K562 (cell line): ENCODE measurements at regions not wholly inside any gene's neighbourhood (a gene's known extent, or its start where the extent isn't known, plus 50 kb on each side); places are given as distances from the start of the nearest gene placed in this dataset.

Source experiments
- ATAC-seq: fragments of 200-7000 bp; cut with Tn5 transposase; 3 replicates; pipeline ENCODE4 v1.9.1; 2020; ENCODE audit warnings: moderate library complexity
- BruUV-seq: library from RNA; stranded (reverse); fragments of 400-500 nt; replicated peaks from 2 replicates; lab custom pipeline; 2021; lab: Mats Ljungman, UMichigan
- CTCF ChIA-PET: fragments of 300-600 bp; formaldehyde crosslinking; extraction: SDS; loops from one replicate; lab custom pipeline; 2021; ENCODE audit warnings: low intra/inter-chr PET ratio; lab: Yijun Ruan, JAX
- POLR2A ChIA-PET: fragments of 300-600, 350-650 bp; sonication (Branson Sonifier 250); formaldehyde crosslinking; extraction: SDS; loops from one replicate; lab custom pipeline; 2021; ENCODE audit warnings: antibody characterized with exemption, inconsistent platforms; lab: Yijun Ruan, JAX
- DNase-seq, 4 experiments: peaks; one replicate each; pipeline versions ENCODE4 v3.0.0 to v3.0.0-alpha.2; 2011 to 2018; ENCODE audit warnings: low spot score in 3 of 4, mixed read lengths in 3 of 4; ENCODE audit errors: extremely low read depth in 1 of 4
- FAIRE-seq: peaks from 2 replicates; lab custom pipeline; 2011; peaks lifted over from hg19 to GRCh38; lab: Jason Lieb, UNC
- H2AFZ ChIP-seq: 2 replicates; pipeline ENCODE4 v1.6.0; 2011; ENCODE audit warnings: low read depth, low read length, control low read depth, inconsistent platforms
- H3K27ac ChIP-seq: fragments of 200-600 bp; 3 replicates; pipeline ENCODE4 v1.8.0; 2011; ENCODE audit warnings: low read depth, mild to moderate bottlenecking, control low read depth, inconsistent platforms, low read length, moderate library complexity, mixed read lengths; ENCODE audit errors: extremely low read depth
- H3K27me3 ChIP-seq, 2 experiments: fragments of 300-600 bp in 1 of 2; 2 replicates in 1 of 2; 3 replicates in 1 of 2; pipeline versions ENCODE4 v1.6.0 to v1.8.0; 2011; ENCODE audit warnings: inconsistent platforms in 2 of 2, low read length in 2 of 2, mild to moderate bottlenecking in 1 of 2, mixed read lengths in 1 of 2, moderate library complexity in 1 of 2; ENCODE audit not compliant: control insufficient read depth in 2 of 2, insufficient read depth in 2 of 2
- H3K36me3 ChIP-seq: fragments of 300-600 bp; 3 replicates; pipeline ENCODE4 v1.8.0; 2011; ENCODE audit warnings: mild to moderate bottlenecking, low read length, inconsistent platforms; ENCODE audit not compliant: control insufficient read depth, insufficient read depth
- H3K4me1 ChIP-seq, 2 experiments: fragments of 200-600 bp in 1 of 2; replicated peaks in 1 of 2; 2 replicates in 1 of 2; 3 replicates in 1 of 2; pipeline versions ENCODE4 v1.5.1 to v1.8.0; 2011; ENCODE audit warnings: inconsistent platforms in 2 of 2, low read length in 2 of 2, mild to moderate bottlenecking in 1 of 2, mixed read lengths in 1 of 2, moderate library complexity in 1 of 2; ENCODE audit not compliant: control insufficient read depth in 2 of 2, insufficient read depth in 2 of 2
- H3K4me2 ChIP-seq: 2 replicates; pipeline ENCODE4 v1.6.1; 2011; ENCODE audit warnings: low read length, control low read depth, inconsistent platforms, mixed read lengths; ENCODE audit not compliant: insufficient read depth
- H3K4me3 ChIP-seq: fragments of 200-600 bp; sonication (generic), shearing (Covaris generic); 2 replicates; pipeline ENCODE4 v1.5.1; 2016; ENCODE audit warnings: control low read depth, inconsistent platforms
- H3K79me2 ChIP-seq: fragments of 200-600 bp; 3 replicates; pipeline ENCODE4 v1.8.0; 2011; ENCODE audit warnings: low read length, inconsistent platforms; ENCODE audit not compliant: control insufficient read depth, insufficient read depth
- H3K9ac ChIP-seq, 2 experiments: 2 replicates each; pipeline versions ENCODE4 v1.6.0 to v1.6.1; 2011; ENCODE audit warnings: low read depth in 2 of 2, low read length in 2 of 2, control low read depth in 1 of 2, inconsistent platforms in 1 of 2, mild to moderate bottlenecking in 1 of 2, mixed read lengths in 1 of 2; ENCODE audit not compliant: insufficient read depth in 1 of 2
- H3K9me1 ChIP-seq: one replicate; pipeline ENCODE4 v1.6.0; 2011; ENCODE audit warnings: inconsistent platforms, mild to moderate bottlenecking, low read length, moderate library complexity; ENCODE audit not compliant: control insufficient read depth, insufficient read depth
- H3K9me3 ChIP-seq: replicated peaks from 2 replicates; pipeline ENCODE4 v1.5.1; 2011; ENCODE audit warnings: low read depth, low read length, inconsistent platforms; ENCODE audit not compliant: control insufficient read depth, insufficient read depth
- H4K20me1 ChIP-seq: replicated peaks from 2 replicates; pipeline ENCODE4 v1.6.1; 2011; ENCODE audit warnings: low read length, inconsistent platforms, mixed read lengths; ENCODE audit not compliant: control insufficient read depth, insufficient read depth
- ATF7 ChIP-seq: fragments of 450-650 bp; IDR thresholded peaks from 2 replicates; pipeline ENCODE4 v1.7.1; 2014; ENCODE audit warnings: mild to moderate bottlenecking, moderate library complexity
- CBX1 ChIP-seq: sonication (generic); IDR thresholded peaks from 2 replicates; pipeline ENCODE4 v1.6.1; 2016; ENCODE audit warnings: antibody characterized with exemption, low read depth, mild to moderate bottlenecking
- ELF4 ChIP-seq: fragments of 450-650 bp; formaldehyde crosslinking; IDR thresholded peaks from 2 replicates; pipeline ENCODE4 v1.4.0; 2022; ENCODE audit warnings: missing genetic modification characterization
- HMBOX1 ChIP-seq: sonication (generic); IDR thresholded peaks from 2 replicates; pipeline ENCODE4 v1.6.1; 2016
- HMGN3 ChIP-seq: IDR thresholded peaks from 2 replicates; pipeline ENCODE4 v1.6.1; 2011; ENCODE audit warnings: borderline replicate concordance, low read depth, mild to moderate bottlenecking, mixed read lengths, low read length; ENCODE audit not compliant: insufficient read length; ENCODE audit errors: extremely low read depth
- HNRNPLL ChIP-seq: fragments of 200-400 bp; formaldehyde crosslinking; IDR thresholded peaks from 2 replicates; pipeline ENCODE4 v1.6.1; 2017; ENCODE audit warnings: low read length, low read depth, mild to moderate bottlenecking; ENCODE audit not compliant: poor library complexity, severe bottlenecking
- KLF16 ChIP-seq: IDR thresholded peaks from 2 replicates; pipeline ENCODE4 v1.6.1; 2016; ENCODE audit warnings: antibody characterized with exemption
- L3MBTL2 ChIP-seq: fragments of 450-650 bp; IDR thresholded peaks from 2 replicates; pipeline ENCODE4 v1.6.1; 2016; ENCODE audit warnings: mild to moderate bottlenecking, moderate library complexity
- MTA1 ChIP-seq: fragments of 450-650 bp; IDR thresholded peaks from 2 replicates; pipeline ENCODE4 v1.6.1; 2017; ENCODE audit warnings: borderline replicate concordance
- PATZ1 ChIP-seq: fragments of 250-450 bp; sonication (Bioruptor Pico); IDR thresholded peaks from 2 replicates; pipeline ENCODE4 v1.5.0; 2020; ENCODE audit warnings: mild to moderate bottlenecking, borderline replicate concordance
- PHF20 ChIP-seq: fragments of 450-650 bp; IDR thresholded peaks from 2 replicates; pipeline ENCODE4 v1.6.1; 2018; ENCODE audit not compliant: partially characterized antibody
- RBM25 ChIP-seq: fragments of 200-400 bp; formaldehyde crosslinking; IDR thresholded peaks from 2 replicates; pipeline ENCODE4 v1.6.1; 2018; ENCODE audit warnings: low read length, low read depth, moderate library complexity; ENCODE audit not compliant: severe bottlenecking
- SLC30A9 ChIP-seq: fragments of 250-450 bp; sonication (Bioruptor Pico); IDR thresholded peaks from 2 replicates; pipeline ENCODE4 v1.8.0; 2022; ENCODE audit warnings: mild to moderate bottlenecking, moderate library complexity
- TCFL5 ChIP-seq: fragments of 250-450 bp; sonication (Bioruptor Pico); conservative IDR thresholded peaks from 2 replicates; pipeline ENCODE4 v1.6.1; 2021; ENCODE audit warnings: mild to moderate bottlenecking, moderate library complexity, matching md5 sums
- U2AF1 ChIP-seq: fragments of 200-400 bp; formaldehyde crosslinking; optimal IDR thresholded peaks from 2 replicates; pipeline ENCODE3; 2017; ENCODE audit warnings: mild to moderate bottlenecking, low read depth, low read length, moderate library complexity
- ZNF134 ChIP-seq: fragments of 250-450 bp; sonication (Bioruptor Pico); conservative IDR thresholded peaks from 2 replicates; pipeline ENCODE4 v1.4.0; 2020
- ZNF212 ChIP-seq: fragments of 450-650 bp; formaldehyde crosslinking; IDR thresholded peaks from 2 replicates; pipeline ENCODE4 v1.4.0; 2020; ENCODE audit warnings: mild to moderate bottlenecking
- ZNF780A ChIP-seq: fragments of 250-450 bp; sonication (Bioruptor Pico); IDR thresholded peaks from 2 replicates; pipeline ENCODE4 v1.5.0; 2021; ENCODE audit warnings: mild to moderate bottlenecking
- WGBS: fragments of 100-300 bp; shearing (Covaris generic); methylation state at CpG from one replicate; pipeline ENCODE4 v1.1.6; 2016; ENCODE audit warnings: low coverage, mixed read lengths; ENCODE audit not compliant: insufficient coverage; ENCODE audit errors: missing lambda C conversion rate; 5-methylcytosine and 5-hydroxymethylcytosine counted together
- in situ Hi-C: fragments of 300-500 bp; cut with MboI; formaldehyde crosslinking; loops from 4 replicates; pipeline ENCODE4 v1.15.0; 2018; ENCODE audit warnings: inconsistent platforms, mixed read lengths
- intact Hi-C: fragments of 100-400 bp; cut with micrococcal nuclease; formaldehyde crosslinking; loops from 2 replicates; pipeline ENCODE4 v1.14.2; 2022

- no peak for TF ChIP-seq HMGN3
- no peak for TF ChIP-seq KLF16
- no peak for TF ChIP-seq ATF7
- no peak for TF ChIP-seq HNRNPLL
Observed at GRCh38 chr13:111893071-111893606, 173.8 kb upstream of the SOX1 start (continued).

GRCh38 chr13:111893607-111894443 is 173.1 kb upstream of the SOX1 start:
- no peak overlapping the region for H2AFZ ChIP-seq
- no peak for TF ChIP-seq HMBOX1
- no peak for TF ChIP-seq MTA1
- TF ChIP-seq SLC30A9 (CRISPR knock-in tag): no peak
- TF ChIP-seq PHF20: no peak
- TF ChIP-seq L3MBTL2: no peak
- no peak for TF ChIP-seq CBX1
- no peak for TF ChIP-seq ZNF212 (CRISPR knock-in tag)
- TF ChIP-seq U2AF1: no peak
- TF ChIP-seq ZNF780A (CRISPR knock-in tag): no peak
- no peak for TF ChIP-seq PATZ1
- TF ChIP-seq ZNF134 (CRISPR knock-in tag): no peak
- TF ChIP-seq TCFL5 (CRISPR knock-in tag): no peak
- TF ChIP-seq ELF4 (CRISPR knock-in tag): no peak
- no peak for TF ChIP-seq RBM25
- H3K9ac ChIP-seq: no peak overlapping the region
- H3K9me3 ChIP-seq: no peaks in the 10 kb centered on the region
- H3K4me1 ChIP-seq: no peaks in the 10 kb centered on the region
- whole genome bisulfite sequencing: 2% methylated on average over 13 of the region's 35 CpGs
- POLR2A ChIA-PET: no interaction called here
- no peaks in the 10 kb centered on the region for H3K9me1 ChIP-seq
- FAIRE-seq (no peak), ATAC-seq (no peak), DNase-seq (no peak)
- BruUV-seq: no TSS peak
- no peaks in the 10 kb centered on the region for H3K36me3 ChIP-seq
- no peak overlapping the region for H3K27ac ChIP-seq
- intact Hi-C loops (no loop called here), in situ Hi-C loops (no loop called here)
- H3K79me2 ChIP-seq: no peaks in the 10 kb centered on the region
- no peak overlapping the region for H3K4me3 ChIP-seq
- H3K4me2 ChIP-seq: no peak overlapping the region
- H4K20me1 ChIP-seq: no peaks in the 10 kb centered on the region
- no peaks in the 10 kb centered on the region; a peak in 1 of 5 replicates for H3K27me3 ChIP-seq
- CTCF ChIA-PET: no interaction called here
